ENCODE measurements at regions not wholly inside any gene's neighbourhood (a gene's known extent, or its start where the extent isn't known, plus 50 kb on each side); places are given as distances from the start of the nearest gene placed in this dataset.

DNA sequence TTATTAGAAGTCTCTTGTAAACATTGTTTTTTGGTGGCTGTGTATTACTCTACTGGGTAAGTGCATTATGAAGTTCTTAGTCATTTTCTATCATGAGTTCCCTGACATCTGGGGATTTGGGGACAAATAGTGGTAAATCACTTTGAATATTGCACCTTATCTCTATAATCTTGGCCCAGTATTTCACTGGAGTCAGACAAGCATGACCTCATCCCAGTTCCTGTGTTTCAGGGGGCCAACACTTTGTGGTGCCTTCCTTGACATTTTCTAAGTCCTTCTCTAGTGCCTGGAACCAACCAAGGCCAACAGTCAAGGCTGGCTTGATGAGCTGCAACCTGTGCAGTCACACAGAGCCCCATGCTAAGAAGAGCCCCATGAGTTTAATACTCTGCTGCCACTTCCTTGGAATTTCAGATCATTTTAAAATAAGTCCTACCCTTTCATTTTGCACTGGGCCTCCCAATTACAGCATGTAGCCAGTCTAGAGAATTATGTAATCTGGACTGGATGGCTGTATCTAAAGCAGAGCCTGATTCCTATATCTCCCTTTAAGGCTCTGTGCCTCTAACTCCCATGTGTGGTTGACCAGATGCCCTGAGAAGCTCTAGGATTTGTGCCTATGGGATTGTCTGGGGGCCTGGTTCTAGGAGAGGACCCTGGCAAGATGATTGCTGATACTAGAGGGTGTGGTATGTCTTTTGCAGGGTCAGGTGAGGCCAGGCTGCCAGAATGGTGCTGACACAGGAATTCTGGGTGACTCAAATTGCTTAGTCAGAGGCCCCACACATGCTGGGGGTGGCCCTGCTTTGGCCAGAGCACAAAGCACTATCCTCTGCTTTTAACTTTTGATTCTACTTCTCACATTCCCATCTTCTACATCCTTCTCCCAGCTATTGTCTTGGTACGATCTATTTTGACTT, 319.6 kb upstream of the TBC1D5 start:
- CTCF ChIA-PET, result interaction anchor here (0.5 kb wide), 1 partner anchor 799 kb away, joined by 4 read pairs; no protein-coding TSS in a partner anchor
- DNase-seq (ENCODE audit: low read depth in 1 of 2, low spot score in 1 of 2) (no peak), FAIRE-seq (no peak), ATAC-seq (peak in 1 of 2 experiments; percentile 56; a peak in 2 of 6 replicates)
- 63% methylated on average over 1 of the region's 1 CpG for WGBS (ENCODE audit: missing lambda C conversion rate)
- Histone ChIP-seq H3K4me3 (no peak overlapping the region), H3K4me2 (no peak overlapping the region), H3K27ac (0 out of 6 replicates have a peak overlapping the region, but pooled peaks of 1 of the 2 experiments have one; percentile 14), H3K9me3 (no peaks in the 10 kb centered on the region), H3K4me1 (0 out of 3 replicates have a peak, but pooled peaks cover 4% of the 10 kb centered on the region)
- POLR2A ChIA-PET, result no interaction called here
- TF ChIP-seq, protein P1, sequence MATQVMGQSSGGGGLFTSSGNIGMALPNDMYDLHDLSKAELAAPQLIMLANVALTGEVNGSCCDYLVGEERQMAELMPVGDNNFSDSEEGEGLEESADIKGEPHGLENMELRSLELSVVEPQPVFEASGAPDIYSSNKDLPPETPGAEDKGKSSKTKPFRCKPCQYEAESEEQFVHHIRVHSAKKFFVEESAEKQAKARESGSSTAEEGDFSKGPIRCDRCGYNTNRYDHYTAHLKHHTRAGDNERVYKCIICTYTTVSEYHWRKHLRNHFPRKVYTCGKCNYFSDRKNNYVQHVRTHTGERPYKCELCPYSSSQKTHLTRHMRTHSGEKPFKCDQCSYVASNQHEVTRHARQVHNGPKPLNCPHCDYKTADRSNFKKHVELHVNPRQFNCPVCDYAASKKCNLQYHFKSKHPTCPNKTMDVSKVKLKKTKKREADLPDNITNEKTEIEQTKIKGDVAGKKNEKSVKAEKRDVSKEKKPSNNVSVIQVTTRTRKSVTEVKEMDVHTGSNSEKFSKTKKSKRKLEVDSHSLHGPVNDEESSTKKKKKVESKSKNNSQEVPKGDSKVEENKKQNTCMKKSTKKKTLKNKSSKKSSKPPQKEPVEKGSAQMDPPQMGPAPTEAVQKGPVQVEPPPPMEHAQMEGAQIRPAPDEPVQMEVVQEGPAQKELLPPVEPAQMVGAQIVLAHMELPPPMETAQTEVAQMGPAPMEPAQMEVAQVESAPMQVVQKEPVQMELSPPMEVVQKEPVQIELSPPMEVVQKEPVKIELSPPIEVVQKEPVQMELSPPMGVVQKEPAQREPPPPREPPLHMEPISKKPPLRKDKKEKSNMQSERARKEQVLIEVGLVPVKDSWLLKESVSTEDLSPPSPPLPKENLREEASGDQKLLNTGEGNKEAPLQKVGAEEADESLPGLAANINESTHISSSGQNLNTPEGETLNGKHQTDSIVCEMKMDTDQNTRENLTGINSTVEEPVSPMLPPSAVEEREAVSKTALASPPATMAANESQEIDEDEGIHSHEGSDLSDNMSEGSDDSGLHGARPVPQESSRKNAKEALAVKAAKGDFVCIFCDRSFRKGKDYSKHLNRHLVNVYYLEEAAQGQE (IDR thresholded peaks at IDR 0.05), result no peak
- TF ChIP-seq NR3C1 (IDR thresholded peaks at IDR 0.05), result no peak
- peak; percentile 48 for TF ChIP-seq MAFK (IDR thresholded peaks at IDR 0.05; ENCODE audit: partially characterized antibody)
- TF ChIP-seq PHF8 (IDR thresholded peaks at IDR 0.05; ENCODE audit: borderline replicate concordance, low read depth), result no peak
- no peak for TF ChIP-seq CBX2 (IDR thresholded peaks at IDR 0.05; ENCODE audit: borderline replicate concordance, low read depth)

DNA sequence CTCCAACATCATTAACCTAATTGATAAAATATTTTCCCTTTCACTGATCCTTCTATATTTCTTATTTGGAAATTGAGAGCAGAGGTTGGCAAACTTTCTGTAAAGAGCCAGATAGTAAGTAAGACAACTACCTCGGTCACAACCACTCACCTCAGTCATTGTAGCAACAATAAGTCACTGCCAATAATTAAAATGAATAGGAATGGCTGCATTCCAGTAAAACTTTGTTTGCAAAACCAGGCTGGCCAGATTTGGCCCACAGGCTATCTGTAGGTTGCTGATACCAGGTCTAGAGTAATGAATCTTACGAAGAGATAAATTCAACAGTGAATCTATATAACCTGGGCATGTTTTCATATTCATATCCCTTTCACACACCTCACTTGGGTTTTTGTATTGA, 316.2 kb upstream of the TBC1D5 start:
- FAIRE-seq, result no peak
- no peak overlapping the region for H3K4me2 ChIP-seq
- 0 out of 3 replicates have a peak, but pooled peaks cover 4% of the 10 kb centered on the region for H3K4me1 ChIP-seq
- no peaks in the 10 kb centered on the region for H3K9me3 ChIP-seq
- DNase-seq (ENCODE audit: low read depth in 1 of 2, low spot score in 1 of 2), result no peak
- no peak overlapping the region for H3K4me3 ChIP-seq
- no peak overlapping the region for H3K27ac ChIP-seq
- POLR2A ChIA-PET, result no interaction called here
- CTCF ChIA-PET, result no interaction called here
- 38% methylated on average over 2 of the region's 2 CpGs for WGBS (ENCODE audit: missing lambda C conversion rate)
- TF ChIP-seq, protein P2, sequence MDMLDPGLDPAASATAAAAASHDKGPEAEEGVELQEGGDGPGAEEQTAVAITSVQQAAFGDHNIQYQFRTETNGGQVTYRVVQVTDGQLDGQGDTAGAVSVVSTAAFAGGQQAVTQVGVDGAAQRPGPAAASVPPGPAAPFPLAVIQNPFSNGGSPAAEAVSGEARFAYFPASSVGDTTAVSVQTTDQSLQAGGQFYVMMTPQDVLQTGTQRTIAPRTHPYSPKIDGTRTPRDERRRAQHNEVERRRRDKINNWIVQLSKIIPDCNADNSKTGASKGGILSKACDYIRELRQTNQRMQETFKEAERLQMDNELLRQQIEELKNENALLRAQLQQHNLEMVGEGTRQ (IDR thresholded peaks at IDR 0.05), result no peak
- TF ChIP-seq, protein P3, sequence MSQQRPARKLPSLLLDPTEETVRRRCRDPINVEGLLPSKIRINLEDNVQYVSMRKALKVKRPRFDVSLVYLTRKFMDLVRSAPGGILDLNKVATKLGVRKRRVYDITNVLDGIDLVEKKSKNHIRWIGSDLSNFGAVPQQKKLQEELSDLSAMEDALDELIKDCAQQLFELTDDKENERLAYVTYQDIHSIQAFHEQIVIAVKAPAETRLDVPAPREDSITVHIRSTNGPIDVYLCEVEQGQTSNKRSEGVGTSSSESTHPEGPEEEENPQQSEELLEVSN (IDR thresholded peaks at IDR 0.05; ENCODE audit: borderline replicate concordance, low read depth), result no peak
- TF ChIP-seq HOXB5 (CRISPR knock-in tag; IDR thresholded peaks at IDR 0.05), result no peak
- TF ChIP-seq CBX8 (IDR thresholded peaks at IDR 0.05), result no peak
- TF ChIP-seq CEBPB (IDR thresholded peaks at IDR 0.05), result no peak
- no peak for TF ChIP-seq JUNB (IDR thresholded peaks at IDR 0.05)
- TF ChIP-seq, protein P4, sequence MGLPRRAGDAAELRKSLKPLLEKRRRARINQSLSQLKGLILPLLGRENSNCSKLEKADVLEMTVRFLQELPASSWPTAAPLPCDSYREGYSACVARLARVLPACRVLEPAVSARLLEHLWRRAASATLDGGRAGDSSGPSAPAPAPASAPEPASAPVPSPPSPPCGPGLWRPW (IDR thresholded peaks at IDR 0.05), result no peak
- TF ChIP-seq HOXB13 (CRISPR knock-in tag; IDR thresholded peaks at IDR 0.05; ENCODE audit: low read depth), result no peak
- TF ChIP-seq CBX2 (IDR thresholded peaks at IDR 0.05; ENCODE audit: borderline replicate concordance, low read depth), result no peak
- no peak for ATAC-seq

- ChIA-PET CTCF (no interaction called here), POLR2A (no interaction called here)
- ATAC-seq (no peak), DNase-seq (ENCODE audit: low read depth in 1 of 2, low spot score in 1 of 2) (no peak), FAIRE-seq (no peak)
- Histone ChIP-seq H3K4me2 (no peak overlapping the region), H3K27ac (no peak overlapping the region), H3K4me3 (no peak overlapping the region), H3K4me1 (0 out of 3 replicates have a peak, but pooled peaks cover 3% of the 10 kb centered on the region), H3K9me3 (no peaks in the 10 kb centered on the region)
- TF ChIP-seq TFCP2L1 (CRISPR knock-in tag; IDR thresholded peaks at IDR 0.05) (no peak), POLR2AphosphoS2 (conservative IDR thresholded peaks at IDR 0.05; ENCODE audit: low read length) (no peak), BHLHE40 (IDR thresholded peaks at IDR 0.05; ENCODE audit: low read depth, low read length) (no peak), PBX3 (IDR thresholded peaks at IDR 0.05) (no peak), MYC (IDR thresholded peaks at IDR 0.05; ENCODE audit: borderline replicate concordance, low read length) (no peak), GATA3 (IDR thresholded peaks at IDR 0.05; ENCODE audit: borderline replicate concordance) (no peak), CBX2 (IDR thresholded peaks at IDR 0.05; ENCODE audit: borderline replicate concordance, low read depth) (no peak), SMC3 (IDR thresholded peaks at IDR 0.05) (no peak), NPAS2 (CRISPR knock-in tag; IDR thresholded peaks at IDR 0.05; ENCODE audit: borderline replicate concordance) (no peak), FOSL2 (IDR thresholded peaks at IDR 0.05) (no peak), FOSL2 (CRISPR knock-in tag; IDR thresholded peaks at IDR 0.05) (no peak), ZFP36 (IDR thresholded peaks at IDR 0.05; ENCODE audit: borderline replicate concordance, partially characterized antibody) (no peak), MAFK (IDR thresholded peaks at IDR 0.05; ENCODE audit: partially characterized antibody) (no peak)
- WGBS (ENCODE audit: missing lambda C conversion rate), result 21% methylated on average over 2 of the region's 2 CpGs
These were observed 315.1 kb upstream of the TBC1D5 start for GRCh38 chr3:18057471-18058091.

Data from A549 (cell line).